MM.1S (cell line): ENCODE measurements at regions not wholly inside any gene's neighbourhood (a gene's known extent, or its start where the extent isn't known, plus 50 kb on each side); places are given as distances from the start of the nearest gene placed in this dataset.
A peak's percentile ranks its signal among the peaks of the same experiment; 100 is the strongest.

Experiments used
- DNase-seq: peaks from one replicate; pipeline ENCODE4 v3.0.0-alpha.2; 2015
- H2AFZ ChIP-seq: fragments of 300-600 bp; sonication (generic); 2 replicates; pipeline ENCODE4 v1.6.0; 2016; ENCODE audit warnings: antibody characterized with exemption, low read length
- H3F3A ChIP-seq: fragments of 300-600 bp; sonication (generic); 2 replicates; pipeline ENCODE4 v1.6.1; 2016; ENCODE audit warnings: mild to moderate bottlenecking, antibody characterized with exemption, low read length, moderate library complexity, mixed read lengths; ENCODE audit not compliant: insufficient read depth
- H3K27ac ChIP-seq: fragments of 300-600 bp; sonication (generic); 2 replicates; pipeline ENCODE4 v1.5.1; 2016; ENCODE audit warnings: mild to moderate bottlenecking, low read length
- H3K27me3 ChIP-seq: fragments of 300-600 bp; sonication (generic); replicated peaks from 2 replicates; pipeline ENCODE4 v1.6.0; 2016; ENCODE audit warnings: low read length; ENCODE audit not compliant: insufficient read depth
- H3K36me3 ChIP-seq: fragments of 300-600 bp; sonication (generic); replicated peaks from 2 replicates; pipeline ENCODE4 v1.6.1; 2016; ENCODE audit warnings: mild to moderate bottlenecking, low read length, mixed read lengths; ENCODE audit not compliant: insufficient read depth
- H3K4me1 ChIP-seq: fragments of 300-600 bp; sonication (generic); 2 replicates; pipeline ENCODE4 v1.6.1; 2016; ENCODE audit warnings: low read length, mixed read lengths
- H3K4me2 ChIP-seq: fragments of 300-600 bp; sonication (generic); 2 replicates; pipeline ENCODE4 v1.6.0; 2016; ENCODE audit warnings: low read depth, low read length
- H3K4me3 ChIP-seq: fragments of 300-600 bp; sonication (generic); 2 replicates; pipeline ENCODE4 v1.5.1; 2016; ENCODE audit warnings: low read length, mixed read lengths
- H3K79me2 ChIP-seq: fragments of 300-600 bp; sonication (generic); 2 replicates; pipeline ENCODE4 v1.6.1; 2016; ENCODE audit warnings: mixed run types, low read length, mixed read lengths
- H3K9ac ChIP-seq: fragments of 300-600 bp; sonication (generic); 2 replicates; pipeline ENCODE4 v1.6.1; 2016; ENCODE audit warnings: low read length, mixed read lengths
- H3K9me2 ChIP-seq: fragments of 300-600 bp; sonication (generic); replicated peaks from 2 replicates; pipeline ENCODE4 v1.6.1; 2016; ENCODE audit warnings: mild to moderate bottlenecking, low read length, mixed read lengths; ENCODE audit not compliant: insufficient read depth
- H3K9me3 ChIP-seq: fragments of 300-600 bp; sonication (generic); replicated peaks from 2 replicates; pipeline ENCODE4 v1.6.1; 2016; ENCODE audit warnings: mild to moderate bottlenecking, low read length, mixed read lengths; ENCODE audit not compliant: insufficient read depth
- H4K20me1 ChIP-seq: fragments of 300-600 bp; sonication (generic); 2 replicates; pipeline ENCODE4 v1.6.1; 2016; ENCODE audit warnings: mild to moderate bottlenecking, low read length, moderate library complexity, mixed read lengths; ENCODE audit not compliant: insufficient read depth
- CTCF ChIP-seq: fragments of 300-600 bp; sonication (generic); IDR thresholded peaks from 2 replicates; pipeline ENCODE4 v1.5.1; 2016; ENCODE audit warnings: antibody characterized with exemption, low read length, mixed read lengths
- EZH2 ChIP-seq: fragments of 300-600 bp; sonication (generic); optimal IDR thresholded peaks from 2 replicates; pipeline ENCODE3; 2017; ENCODE audit warnings: low read depth, mild to moderate bottlenecking, antibody characterized with exemption, low read length, mixed read lengths
- EZH2phosphoT487 ChIP-seq: fragments of 300-600 bp; sonication (generic); IDR thresholded peaks from 2 replicates; pipeline ENCODE4 v1.6.1; 2018; ENCODE audit warnings: antibody characterized with exemption, low read length

DNA sequence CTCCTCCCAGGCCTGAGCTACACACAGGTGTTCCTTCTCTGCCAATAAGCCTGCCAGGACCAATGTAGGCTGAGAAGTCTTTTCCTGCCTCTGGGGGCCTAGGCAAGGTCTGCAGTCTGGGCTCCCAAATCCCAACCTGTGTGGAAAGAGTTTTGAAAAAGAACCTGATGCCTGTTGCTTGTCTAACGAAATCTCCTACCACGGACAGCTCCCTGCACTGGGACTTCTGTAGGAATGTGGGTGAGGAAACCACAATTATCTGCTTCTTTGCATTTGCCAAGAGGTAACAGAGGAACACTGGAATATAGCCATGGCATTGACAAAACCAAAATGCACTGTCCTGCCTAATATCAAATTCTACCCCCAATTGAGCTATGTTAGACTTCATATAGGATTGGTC is 877.0 kb upstream of the TMEM132C start:
- H3K9me3 ChIP-seq = no peaks in the 10 kb centered on the region
- H3K79me2 ChIP-seq = no peaks in the 10 kb centered on the region
- no peak overlapping the region for H3K4me3 ChIP-seq
- no peak for TF ChIP-seq EZH2
- no peak for TF ChIP-seq EZH2phosphoT487
- TF ChIP-seq CTCF = no peak
- DNase-seq = peak; percentile 16
- H3K36me3 ChIP-seq = no peaks in the 10 kb centered on the region
- H3K9me2 ChIP-seq = no peaks in the 10 kb centered on the region
- no peaks in the 10 kb centered on the region for H3K27me3 ChIP-seq
- H3F3A ChIP-seq = no peaks in the 10 kb centered on the region
- H3K27ac ChIP-seq = no peak overlapping the region
- no peak overlapping the region for H3K4me2 ChIP-seq
- no peaks in the 10 kb centered on the region for H4K20me1 ChIP-seq
- no peaks in the 10 kb centered on the region for H3K4me1 ChIP-seq
- H3K9ac ChIP-seq = no peak overlapping the region
- no peak overlapping the region for H2AFZ ChIP-seq

- no peak overlapping the region for H3K9ac ChIP-seq
- no peaks in the 10 kb centered on the region for H3K9me2 ChIP-seq
- H3K27ac ChIP-seq = no peak overlapping the region
- no peak overlapping the region for H3K4me2 ChIP-seq
- no peak overlapping the region for H2AFZ ChIP-seq
- TF ChIP-seq CTCF (no peak), EZH2 (no peak), EZH2phosphoT487 (no peak)
- DNase-seq = no peak
- H3K4me1 ChIP-seq = no peaks in the 10 kb centered on the region
- no peaks in the 10 kb centered on the region for H4K20me1 ChIP-seq
- H3K4me3 ChIP-seq = no peak overlapping the region
- H3K27me3 ChIP-seq = no peaks in the 10 kb centered on the region
- H3K79me2 ChIP-seq = no peaks in the 10 kb centered on the region
- no peaks in the 10 kb centered on the region for H3F3A ChIP-seq
- no peaks in the 10 kb centered on the region for H3K9me3 ChIP-seq
- no peaks in the 10 kb centered on the region for H3K36me3 ChIP-seq
These were observed 873.5 kb upstream of the TMEM132C start for GRCh38 chr12:127393465-127393864.

- Histone ChIP-seq H3K4me2 (no peak overlapping the region), H3K4me1 (no peaks in the 10 kb centered on the region), H4K20me1 (no peaks in the 10 kb centered on the region), H3K9me3 (no peaks in the 10 kb centered on the region), H3K9ac (no peak overlapping the region), H3K79me2 (no peaks in the 10 kb centered on the region), H3F3A (no peaks in the 10 kb centered on the region), H3K27ac (no peak overlapping the region), H3K9me2 (no peaks in the 10 kb centered on the region), H2AFZ (no peak overlapping the region), H3K27me3 (no peaks in the 10 kb centered on the region), H3K36me3 (no peaks in the 10 kb centered on the region), H3K4me3 (no peak overlapping the region)
- TF ChIP-seq CTCF (no peak), EZH2 (no peak), EZH2phosphoT487 (no peak)
- no peak for DNase-seq
These were observed 873.1 kb upstream of the TMEM132C start for GRCh38 chr12:127393896-127394295.

DNA sequence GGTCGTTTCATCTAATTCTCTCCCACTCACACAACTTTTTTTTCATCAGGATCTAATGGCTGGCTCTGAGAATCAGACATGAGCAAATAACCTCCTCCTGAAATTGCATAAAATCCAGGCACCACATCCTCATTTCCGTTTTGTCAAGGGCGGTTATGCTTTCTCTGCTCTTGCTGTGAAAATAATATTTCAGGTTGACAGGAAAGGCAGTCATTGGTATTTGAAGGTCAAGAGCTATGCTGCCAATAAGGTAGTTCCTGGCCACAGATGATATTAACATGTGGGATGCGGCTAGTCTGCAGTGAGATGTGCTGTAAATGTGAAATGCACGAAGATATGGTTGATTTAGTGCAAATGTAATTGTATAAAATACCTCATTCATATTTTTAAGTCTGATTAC is 870.2 kb upstream of the TMEM132C start:
- Histone ChIP-seq H3K9ac (no peak overlapping the region), H3K9me3 (no peaks in the 10 kb centered on the region), H3K36me3 (no peaks in the 10 kb centered on the region), H3K4me2 (no peak overlapping the region), H2AFZ (no peak overlapping the region), H3K4me3 (no peak overlapping the region), H3F3A (no peaks in the 10 kb centered on the region), H4K20me1 (no peaks in the 10 kb centered on the region), H3K79me2 (no peaks in the 10 kb centered on the region), H3K9me2 (no peaks in the 10 kb centered on the region), H3K27ac (no peak overlapping the region), H3K4me1 (no peaks in the 10 kb centered on the region), H3K27me3 (no peaks in the 10 kb centered on the region)
- TF ChIP-seq CTCF (no peak), EZH2phosphoT487 (no peak), EZH2 (no peak)
- no peak for DNase-seq
